ENCODE measurements at regions not wholly inside any gene's neighbourhood (a gene's known extent, or its start where the extent isn't known, plus 50 kb on each side); places are given as distances from the start of the nearest gene placed in this dataset.

GRCh38 chr13:104740641-104741222, 1674.5 kb upstream of the SLC10A2 start:
- DNase-seq (ENCODE audit: low read depth), result no peak

- DNase-seq (ENCODE audit: low read depth), result no peak
Measured at GRCh38 chr13:104737713-104738112, 1671.5 kb upstream of the SLC10A2 start.

- no peak for DNase-seq (ENCODE audit: low read depth)
Measured at GRCh38 chr13:104733427-104733826, 1667.2 kb upstream of the SLC10A2 start.

- DNase-seq (ENCODE audit: low read depth), result no peak
Measured at GRCh38 chr13:104715111-104715510, 1648.9 kb upstream of the SLC10A2 start.

- DNase-seq (ENCODE audit: low read depth), result no peak
Measured at GRCh38 chr13:104705031-104705750, 1639.0 kb upstream of the SLC10A2 start.

GRCh38 chr13:104701591-104701990, 1635.4 kb upstream of the SLC10A2 start:
- no peak for DNase-seq (ENCODE audit: low read depth)

GRCh38 chr13:104694397-104694796, 1628.2 kb upstream of the SLC10A2 start:
- DNase-seq (ENCODE audit: low read depth), result no peak

- DNase-seq (ENCODE audit: low read depth), result no peak
Measured at GRCh38 chr13:104693126-104693525, 1626.9 kb upstream of the SLC10A2 start.

GRCh38 chr13:104691767-104692467, 1625.7 kb upstream of the SLC10A2 start:
- no peak for DNase-seq (ENCODE audit: low read depth)

- DNase-seq (ENCODE audit: low read depth), result no peak
Measured at GRCh38 chr13:104686484-104686883, 1620.3 kb upstream of the SLC10A2 start.

GRCh38 chr13:104683789-104684188, 1617.6 kb upstream of the SLC10A2 start:
- DNase-seq (ENCODE audit: low read depth), result no peak

- no peak for DNase-seq (ENCODE audit: low read depth)
Measured at GRCh38 chr13:104678161-104678560, 1611.9 kb upstream of the SLC10A2 start.

GRCh38 chr13:104671901-104672300, 1605.7 kb upstream of the SLC10A2 start:
- DNase-seq (ENCODE audit: low read depth), result no peak

GRCh38 chr13:104657196-104657595, 1591.0 kb upstream of the SLC10A2 start:
- no peak for DNase-seq (ENCODE audit: low read depth)

- no peak for DNase-seq (ENCODE audit: low read depth)
Measured at GRCh38 chr13:104650431-104650830, 1584.2 kb upstream of the SLC10A2 start.

GRCh38 chr13:104648291-104648690, 1582.1 kb upstream of the SLC10A2 start:
- DNase-seq (ENCODE audit: low read depth), result no peak

GRCh38 chr13:104645786-104646185, 1579.6 kb upstream of the SLC10A2 start:
- no peak for DNase-seq (ENCODE audit: low read depth)

GRCh38 chr13:104641309-104641708, 1575.1 kb upstream of the SLC10A2 start:
- DNase-seq (ENCODE audit: low read depth), result no peak

GRCh38 chr13:104635879-104636278, 1569.7 kb upstream of the SLC10A2 start:
- no peak for DNase-seq (ENCODE audit: low read depth)

- no peak for DNase-seq (ENCODE audit: low read depth)
Measured at GRCh38 chr13:104634016-104634415, 1567.8 kb upstream of the SLC10A2 start.

- no peak for DNase-seq (ENCODE audit: low read depth)
Measured at GRCh38 chr13:104632736-104633135, 1566.5 kb upstream of the SLC10A2 start.

GRCh38 chr13:104625201-104625600, 1559.0 kb upstream of the SLC10A2 start:
- no peak for DNase-seq (ENCODE audit: low read depth)

GRCh38 chr13:104616990-104617389, 1550.8 kb upstream of the SLC10A2 start:
- no peak for DNase-seq (ENCODE audit: low read depth)
